H9 (cell line): ENCODE measurements at regions not wholly inside any gene's neighbourhood (a gene's known extent, or its start where the extent isn't known, plus 50 kb on each side); places are given as distances from the start of the nearest gene placed in this dataset.

Experiments
- DNase-seq: peaks from one replicate; pipeline ENCODE4 v3.0.0-alpha.2; 2017
- H2AFZ ChIP-seq: one replicate; pipeline ENCODE4 v1.6.1; 2013; ENCODE audit warnings: mild to moderate bottlenecking, low read length, control low read depth, moderate library complexity
- H2AK5ac ChIP-seq: 2 replicates; pipeline ENCODE4 v1.6.1; 2013; ENCODE audit warnings: low read length, control low read depth, mixed read lengths; ENCODE audit not compliant: insufficient read length
- H2BK120ac ChIP-seq: one replicate; pipeline ENCODE4 v1.6.1; 2013; ENCODE audit warnings: low read depth, mild to moderate bottlenecking, low read length, control low read depth, inconsistent platforms; ENCODE audit not compliant: poor library complexity, severe bottlenecking
- H2BK12ac ChIP-seq: 2 replicates; pipeline ENCODE4 v1.6.1; 2013; ENCODE audit warnings: low read length, control low read depth, mixed read lengths, low read depth; ENCODE audit not compliant: insufficient read length
- H2BK15ac ChIP-seq: 2 replicates; pipeline ENCODE4 v1.6.1; 2013; ENCODE audit warnings: low read depth, low read length, control low read depth
- H2BK20ac ChIP-seq: one replicate; pipeline ENCODE4 v1.6.1; 2013; ENCODE audit warnings: low read depth, mild to moderate bottlenecking, low read length, control low read depth, inconsistent platforms; ENCODE audit not compliant: poor library complexity, severe bottlenecking
- H2BK5ac ChIP-seq: 2 replicates; pipeline ENCODE4 v1.6.1; 2013; ENCODE audit warnings: low read length, control low read depth, mixed read lengths; ENCODE audit not compliant: insufficient read length
- H3K14ac ChIP-seq: 2 replicates; pipeline ENCODE4 v1.6.1; 2013; ENCODE audit warnings: low read length, control low read depth; ENCODE audit not compliant: insufficient read depth
- H3K18ac ChIP-seq: 2 replicates; pipeline ENCODE4 v1.6.1; 2013; ENCODE audit warnings: low read depth, mild to moderate bottlenecking, mixed read lengths, low read length, control low read depth; ENCODE audit not compliant: insufficient read length
- H3K23ac ChIP-seq: 2 replicates; pipeline ENCODE4 v1.6.1; 2013; ENCODE audit warnings: low read length, control low read depth, mixed read lengths, low read depth; ENCODE audit not compliant: insufficient read length
- H3K23me2 ChIP-seq: 2 replicates; pipeline ENCODE4 v1.6.1; 2013; ENCODE audit warnings: low read depth, mild to moderate bottlenecking, mixed read lengths, low read length, control low read depth; ENCODE audit not compliant: insufficient read length, poor library complexity, severe bottlenecking
- H3K27ac ChIP-seq: 2 replicates; pipeline ENCODE4 v1.5.1; 2013; ENCODE audit warnings: low read length, control low read depth, mixed read lengths, low read depth; ENCODE audit not compliant: insufficient read length
- H3K27me3 ChIP-seq: 2 replicates; pipeline ENCODE4 v1.6.1; 2013; ENCODE audit warnings: low read length, control low read depth, inconsistent platforms; ENCODE audit not compliant: insufficient read depth
- H3K4ac ChIP-seq: 2 replicates; pipeline ENCODE4 v1.6.1; 2013; ENCODE audit warnings: low read depth, mild to moderate bottlenecking, control low read depth, inconsistent platforms, low read length, moderate library complexity
- H3K4me1 ChIP-seq: 2 replicates; pipeline ENCODE4 v1.6.1; 2013; ENCODE audit warnings: low read length, control low read depth, inconsistent platforms; ENCODE audit not compliant: insufficient read depth
- H3K4me2 ChIP-seq: 2 replicates; pipeline ENCODE4 v1.6.1; 2013; ENCODE audit warnings: low read length, control low read depth, mixed read lengths; ENCODE audit not compliant: insufficient read length, insufficient read depth
- H3K56ac ChIP-seq: 2 replicates; pipeline ENCODE4 v1.6.1; 2013; ENCODE audit warnings: low read depth, mild to moderate bottlenecking, mixed read lengths, low read length, control low read depth; ENCODE audit not compliant: insufficient read length
- H3K79me1 ChIP-seq: 2 replicates; pipeline ENCODE4 v1.6.1; 2013; ENCODE audit warnings: low read depth, mild to moderate bottlenecking, moderate library complexity, low read length, control low read depth, inconsistent platforms; ENCODE audit not compliant: insufficient read depth, poor library complexity, severe bottlenecking
- H3K79me2 ChIP-seq: 2 replicates; pipeline ENCODE4 v1.6.1; 2013; ENCODE audit warnings: low read length, control low read depth, inconsistent platforms; ENCODE audit not compliant: insufficient read depth
- H3K9ac ChIP-seq: 2 replicates; pipeline ENCODE4 v1.6.1; 2013; ENCODE audit warnings: low read length, control low read depth, mixed read lengths; ENCODE audit not compliant: insufficient read length; ENCODE audit errors: extremely low read depth
- H3K9me3 ChIP-seq: one replicate; pipeline ENCODE4 v1.6.1; 2013; ENCODE audit warnings: low read depth, low read length, inconsistent platforms; ENCODE audit not compliant: control insufficient read depth
- H3T11ph ChIP-seq: one replicate; pipeline ENCODE4 v1.6.1; 2013; ENCODE audit warnings: mild to moderate bottlenecking, low read length, control low read depth, inconsistent platforms
- H4K20me1 ChIP-seq: one replicate; pipeline ENCODE4 v1.6.1; 2013; ENCODE audit not compliant: control insufficient read depth, insufficient read length, insufficient read depth
- H4K5ac ChIP-seq: 2 replicates; pipeline ENCODE4 v1.6.1; 2013; ENCODE audit warnings: low read depth, mild to moderate bottlenecking, mixed read lengths, low read length, control low read depth; ENCODE audit not compliant: insufficient read length
- H4K8ac ChIP-seq: replicated peaks from 2 replicates; pipeline ENCODE4 v1.6.1; 2013; ENCODE audit warnings: low read length, control low read depth, mixed read lengths, low read depth; ENCODE audit not compliant: insufficient read length
- H4K91ac ChIP-seq: 2 replicates; pipeline ENCODE4 v1.6.1; 2013; ENCODE audit warnings: low read depth, mild to moderate bottlenecking, moderate library complexity, mixed read lengths, low read length, control low read depth; ENCODE audit not compliant: insufficient read length
- H3K27ac Mint-ChIP-seq, 3 experiments: 2 replicates in 2 of 3; 3 replicates in 1 of 3; pipeline ENCODE4 v1.8.0; 2020 to 2021; ENCODE audit warnings: mixed read lengths in 3 of 3, mild to moderate bottlenecking in 1 of 3, moderate library complexity in 1 of 3
- H3K27me3 Mint-ChIP-seq: 2 replicates; pipeline ENCODE4 v1.8.0; 2021; ENCODE audit warnings: low read depth, mild to moderate bottlenecking, moderate library complexity, mixed read lengths
- H3K36me3 Mint-ChIP-seq, 3 experiments: 2 replicates in 2 of 3; 3 replicates in 1 of 3; pipeline ENCODE4 v1.8.0; 2020 to 2021; ENCODE audit warnings: low read depth in 3 of 3, mixed read lengths in 3 of 3; ENCODE audit not compliant: insufficient read depth in 1 of 3
- H3K4me1 Mint-ChIP-seq, 2 experiments: 2 replicates each; pipeline ENCODE4 v1.8.0; 2020; ENCODE audit warnings: mixed read lengths in 2 of 2
- H3K4me3 Mint-ChIP-seq, 2 experiments: 2 replicates in 1 of 2; 3 replicates in 1 of 2; pipeline ENCODE4 v1.8.0; 2020 to 2021; ENCODE audit warnings: mild to moderate bottlenecking in 2 of 2, mixed read lengths in 2 of 2, moderate library complexity in 1 of 2
- H3K9me3 Mint-ChIP-seq, 2 experiments: 2 replicates in 1 of 2; 3 replicates in 1 of 2; pipeline ENCODE4 v1.8.0; 2020; ENCODE audit warnings: mild to moderate bottlenecking in 2 of 2, mixed read lengths in 2 of 2, moderate library complexity in 1 of 2
- WGBS: extraction: QIAGEN DNeasy Blood & Tissue Kit; methylation state at CpG from one replicate; pipeline ENCODE4 v1.1.7; 2013; ENCODE audit warnings: missing lambda C conversion rate, low lambda C conversion rate, mixed read lengths; ENCODE audit not compliant: insufficient read length; ENCODE audit errors: extremely low coverage; 5-methylcytosine and 5-hydroxymethylcytosine counted together
- TF ChIP-seq, protein P1 (sequence below): fragments of 200-600 bp; sonication (generic); conservative IDR thresholded peaks from 3 replicates; pipeline ENCODE4 v1.8.0; 2021; ENCODE audit warnings: antibody characterized with exemption, mild to moderate bottlenecking

DNA sequence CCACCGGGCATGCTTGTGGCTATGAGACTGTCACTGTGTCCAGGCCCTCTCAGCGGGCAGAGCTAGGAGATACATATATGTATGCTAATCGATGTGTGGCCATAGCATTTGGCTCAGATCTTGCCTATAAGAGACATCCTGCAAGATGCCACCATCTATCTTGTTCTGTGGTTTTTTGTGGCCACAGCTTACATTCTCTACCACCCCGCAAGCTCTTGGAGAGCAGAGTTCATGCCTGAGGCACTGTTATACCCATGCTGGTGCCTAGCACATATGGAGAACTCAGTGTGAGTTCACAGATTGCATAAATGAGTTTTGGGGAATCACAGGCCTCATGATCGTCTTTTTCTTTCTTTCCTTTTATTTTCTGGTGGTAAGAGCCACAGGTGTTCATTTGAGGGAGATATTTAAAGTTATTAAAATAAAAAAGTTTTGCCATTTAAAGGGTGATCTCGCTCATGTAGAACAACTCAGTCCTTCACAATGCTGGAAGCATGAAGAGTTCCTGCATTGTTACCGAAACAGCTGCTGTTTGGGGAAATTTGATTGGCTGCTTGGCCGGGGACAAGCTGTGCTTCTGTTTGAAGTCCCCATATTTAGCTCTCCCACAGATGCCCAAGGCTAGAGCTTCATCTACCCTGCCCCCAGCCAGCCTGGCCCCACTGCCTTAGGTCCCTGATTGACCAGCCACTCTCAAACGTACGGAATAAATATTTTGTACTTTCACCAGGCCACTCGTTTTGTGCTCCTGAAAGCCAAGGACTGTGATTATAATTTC lies 169.2 kb upstream of the MAP1B start:
- H3K4me3 Mint-ChIP-seq: no peak overlapping the region; a peak in 1 of 5 replicates

More for the DNA sequence above, 169.2 kb upstream of the MAP1B start:
- no peak overlapping the region for H3K56ac ChIP-seq
- no peak overlapping the region for H3K27ac ChIP-seq
- H2BK12ac ChIP-seq: no peak overlapping the region
- no CpG with 5 or more reads among the region's 11 CpGs for WGBS
- H2AK5ac ChIP-seq: no peak overlapping the region
- peaks cover 5% of the 10 kb centered on the region; the same call in 1 of the 2 replicates for H3K4me1 ChIP-seq
- no peak overlapping the region for H3K14ac ChIP-seq
- no peak overlapping the region for H3T11ph ChIP-seq
- no peak overlapping the region for H2AFZ ChIP-seq
- H3K27me3 ChIP-seq: no peaks in the 10 kb centered on the region
- H3K9me3 ChIP-seq: no peaks in the 10 kb centered on the region
- H3K9ac ChIP-seq: no peak overlapping the region
- H3K9me3 Mint-ChIP-seq: peaks cover 0 to 2% of the 10 kb centered on the region in 2 experiments; a peak in 1 of 5 replicates
- no peaks in the 10 kb centered on the region for H3K36me3 Mint-ChIP-seq
- no peak overlapping the region for H4K91ac ChIP-seq
- no peak overlapping the region for H2BK120ac ChIP-seq
- DNase-seq: no peak
- no peak overlapping the region; a peak in 1 of 7 replicates for H3K27ac Mint-ChIP-seq
- no peak overlapping the region for H3K18ac ChIP-seq
- no peak overlapping the region for H3K4ac ChIP-seq
- H3K79me1 ChIP-seq: no peaks in the 10 kb centered on the region
- H4K20me1 ChIP-seq: no peaks in the 10 kb centered on the region
- no peak overlapping the region for H3K23ac ChIP-seq
- no peak overlapping the region for H4K5ac ChIP-seq
- H4K8ac ChIP-seq: no peak overlapping the region
- no peaks in the 10 kb centered on the region for H3K27me3 Mint-ChIP-seq
- no peaks in the 10 kb centered on the region for H3K23me2 ChIP-seq
- H2BK15ac ChIP-seq: no peak overlapping the region
- TF ChIP-seq, protein P1, sequence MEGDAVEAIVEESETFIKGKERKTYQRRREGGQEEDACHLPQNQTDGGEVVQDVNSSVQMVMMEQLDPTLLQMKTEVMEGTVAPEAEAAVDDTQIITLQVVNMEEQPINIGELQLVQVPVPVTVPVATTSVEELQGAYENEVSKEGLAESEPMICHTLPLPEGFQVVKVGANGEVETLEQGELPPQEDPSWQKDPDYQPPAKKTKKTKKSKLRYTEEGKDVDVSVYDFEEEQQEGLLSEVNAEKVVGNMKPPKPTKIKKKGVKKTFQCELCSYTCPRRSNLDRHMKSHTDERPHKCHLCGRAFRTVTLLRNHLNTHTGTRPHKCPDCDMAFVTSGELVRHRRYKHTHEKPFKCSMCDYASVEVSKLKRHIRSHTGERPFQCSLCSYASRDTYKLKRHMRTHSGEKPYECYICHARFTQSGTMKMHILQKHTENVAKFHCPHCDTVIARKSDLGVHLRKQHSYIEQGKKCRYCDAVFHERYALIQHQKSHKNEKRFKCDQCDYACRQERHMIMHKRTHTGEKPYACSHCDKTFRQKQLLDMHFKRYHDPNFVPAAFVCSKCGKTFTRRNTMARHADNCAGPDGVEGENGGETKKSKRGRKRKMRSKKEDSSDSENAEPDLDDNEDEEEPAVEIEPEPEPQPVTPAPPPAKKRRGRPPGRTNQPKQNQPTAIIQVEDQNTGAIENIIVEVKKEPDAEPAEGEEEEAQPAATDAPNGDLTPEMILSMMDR: no peak
- no peak overlapping the region for H3K4me2 ChIP-seq
- no peak overlapping the region for H2BK20ac ChIP-seq
- H3K79me2 ChIP-seq: no peaks in the 10 kb centered on the region
- H2BK5ac ChIP-seq: no peak overlapping the region
- H3K4me1 Mint-ChIP-seq: peaks cover 35 to 36% of the 10 kb centered on the region in 2 experiments
